Lower lobe of right lung (tissue), 2 donors: ENCODE measurements at regions not wholly inside any gene's neighbourhood (a gene's known extent, or its start where the extent isn't known, plus 50 kb on each side); places are given as distances from the start of the nearest gene placed in this dataset.

Source experiments
- ATAC-seq, 2 donors: fragments of 200-7000 bp; cut with Tn5 transposase; one replicate each; pipeline ENCODE4 v1.9.1; 2020 to 2022; ENCODE audit warnings: mild to moderate bottlenecking in 2 of 2, moderate library complexity in 2 of 2
- DNase-seq: peaks from one replicate; pipeline ENCODE4 v3.0.0-alpha.2; 2020
- H3K27ac ChIP-seq: fragments of 200-600 bp; one replicate; pipeline ENCODE4 v1.8.0; 2022
- H3K27me3 ChIP-seq: fragments of 200-600 bp; one replicate; pipeline ENCODE4 v1.8.0; 2022; ENCODE audit warnings: low read depth
- H3K36me3 ChIP-seq: fragments of 200-600 bp; one replicate; pipeline ENCODE4 v1.8.0; 2022; ENCODE audit warnings: mild to moderate bottlenecking
- H3K4me1 ChIP-seq: fragments of 200-600 bp; one replicate; pipeline ENCODE4 v1.8.0; 2022
- H3K4me3 ChIP-seq: fragments of 200-600 bp; one replicate; pipeline ENCODE4 v1.8.0; 2022; ENCODE audit warnings: mild to moderate bottlenecking
- H3K9me3 ChIP-seq: fragments of 200-600 bp; one replicate; pipeline ENCODE4 v1.8.0; 2022
- intact Hi-C: fragments of 100-400 bp; cut with DNase I; formaldehyde crosslinking; loops from one replicate; pipeline ENCODE4 v1.11.0; 2022
- TF ChIP-seq, protein P1 (sequence below): fragments of 200-600 bp; IDR thresholded peaks from one replicate; pipeline ENCODE4 v1.8.0; 2022; ENCODE audit warnings: antibody characterized with exemption, mild to moderate bottlenecking
- donor health status: DM: no; HTN: yes; CAD: no; lungs with severe emphysema.

DNA sequence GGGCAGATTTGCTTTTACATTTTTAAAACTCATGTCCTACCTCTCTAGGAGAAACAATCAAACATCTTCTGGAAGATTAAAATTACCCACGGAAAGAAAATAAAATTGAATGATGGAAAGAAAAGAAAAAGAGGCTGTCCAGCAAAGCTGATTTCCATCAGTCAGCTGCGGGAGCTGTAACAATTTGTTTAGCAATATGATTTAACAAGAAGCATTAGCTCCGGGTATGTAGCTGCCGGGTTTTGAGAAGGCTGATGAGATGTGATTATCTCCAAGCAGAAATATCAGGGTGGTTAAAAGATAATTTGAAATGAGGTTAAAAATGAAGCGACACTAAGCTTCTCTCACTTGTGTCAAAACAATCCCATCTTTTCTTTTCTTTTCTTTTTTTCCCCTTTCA is 608.9 kb upstream of the SALL1 start:
- Histone ChIP-seq H3K4me1 (no peaks in the 10 kb centered on the region), H3K9me3 (no peaks in the 10 kb centered on the region), H3K27me3 (no peaks in the 10 kb centered on the region), H3K27ac (no peak overlapping the region), H3K4me3 (no peak overlapping the region), H3K36me3 (no peaks in the 10 kb centered on the region)
- no peak for ATAC-seq
- TF ChIP-seq, protein P1, sequence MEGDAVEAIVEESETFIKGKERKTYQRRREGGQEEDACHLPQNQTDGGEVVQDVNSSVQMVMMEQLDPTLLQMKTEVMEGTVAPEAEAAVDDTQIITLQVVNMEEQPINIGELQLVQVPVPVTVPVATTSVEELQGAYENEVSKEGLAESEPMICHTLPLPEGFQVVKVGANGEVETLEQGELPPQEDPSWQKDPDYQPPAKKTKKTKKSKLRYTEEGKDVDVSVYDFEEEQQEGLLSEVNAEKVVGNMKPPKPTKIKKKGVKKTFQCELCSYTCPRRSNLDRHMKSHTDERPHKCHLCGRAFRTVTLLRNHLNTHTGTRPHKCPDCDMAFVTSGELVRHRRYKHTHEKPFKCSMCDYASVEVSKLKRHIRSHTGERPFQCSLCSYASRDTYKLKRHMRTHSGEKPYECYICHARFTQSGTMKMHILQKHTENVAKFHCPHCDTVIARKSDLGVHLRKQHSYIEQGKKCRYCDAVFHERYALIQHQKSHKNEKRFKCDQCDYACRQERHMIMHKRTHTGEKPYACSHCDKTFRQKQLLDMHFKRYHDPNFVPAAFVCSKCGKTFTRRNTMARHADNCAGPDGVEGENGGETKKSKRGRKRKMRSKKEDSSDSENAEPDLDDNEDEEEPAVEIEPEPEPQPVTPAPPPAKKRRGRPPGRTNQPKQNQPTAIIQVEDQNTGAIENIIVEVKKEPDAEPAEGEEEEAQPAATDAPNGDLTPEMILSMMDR: no peak
- intact Hi-C loops: no loop called here
- no peak for DNase-seq

DNA sequence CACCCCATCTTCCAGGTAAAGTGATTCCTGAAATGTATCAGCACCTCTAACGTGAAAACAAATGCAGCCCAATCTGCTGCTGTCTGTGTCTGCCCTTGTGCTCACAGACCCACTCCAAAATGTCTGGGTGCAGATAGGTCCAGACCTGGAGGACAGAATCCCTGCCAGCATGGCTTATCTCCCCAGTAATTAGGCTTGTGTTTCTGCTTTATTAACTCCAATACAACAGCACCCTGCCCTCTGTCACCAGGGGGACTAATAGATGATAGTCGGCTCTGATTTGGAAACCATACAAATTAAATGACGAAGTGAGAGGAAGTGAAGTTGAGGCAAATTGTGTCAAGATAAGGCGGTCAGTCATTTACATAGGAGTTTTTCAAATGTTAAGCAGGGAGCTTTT is 608.3 kb upstream of the SALL1 start:
- H3K36me3 ChIP-seq: no peaks in the 10 kb centered on the region
- no peak overlapping the region for H3K4me3 ChIP-seq
- no peak overlapping the region for H3K27ac ChIP-seq
- no peak for DNase-seq
- H3K4me1 ChIP-seq: no peaks in the 10 kb centered on the region
- H3K27me3 ChIP-seq: no peaks in the 10 kb centered on the region
- intact Hi-C loops: no loop called here
- no peaks in the 10 kb centered on the region for H3K9me3 ChIP-seq
- no peak for ATAC-seq
- TF ChIP-seq, protein P1: no peak

DNA sequence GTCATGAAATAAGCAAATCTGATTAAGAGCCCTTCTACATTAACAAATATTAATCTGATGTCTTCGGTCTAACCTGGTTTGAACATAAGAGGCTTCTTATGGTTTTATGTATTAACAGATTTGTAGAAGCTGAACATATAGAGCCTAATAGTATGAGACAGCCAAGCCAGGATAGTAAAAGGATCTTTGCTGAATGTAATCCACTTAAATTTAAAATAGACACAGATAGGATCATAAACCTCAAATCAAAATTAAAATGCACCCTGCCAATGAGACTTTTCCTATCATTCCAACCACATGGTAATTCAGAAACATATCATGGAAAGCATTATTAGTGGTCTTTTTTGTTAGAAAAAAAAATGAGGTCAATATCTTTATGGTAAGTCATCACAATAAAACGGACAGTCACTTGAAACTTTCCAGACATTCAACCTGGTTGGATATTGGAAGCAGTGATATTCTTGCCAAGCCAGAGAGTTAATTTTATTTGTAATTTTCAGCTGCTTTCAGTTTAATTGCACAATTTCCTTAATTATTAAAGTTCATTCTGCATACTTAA is 606.9 kb upstream of the SALL1 start:
- no peaks in the 10 kb centered on the region for H3K27me3 ChIP-seq
- H3K4me1 ChIP-seq: no peaks in the 10 kb centered on the region
- H3K4me3 ChIP-seq: no peak overlapping the region
- intact Hi-C loops: no loop called here
- TF ChIP-seq, protein P1: no peak
- no peak for DNase-seq
- H3K36me3 ChIP-seq: no peaks in the 10 kb centered on the region
- no peaks in the 10 kb centered on the region for H3K9me3 ChIP-seq
- no peak overlapping the region for H3K27ac ChIP-seq
- no peak for ATAC-seq

DNA sequence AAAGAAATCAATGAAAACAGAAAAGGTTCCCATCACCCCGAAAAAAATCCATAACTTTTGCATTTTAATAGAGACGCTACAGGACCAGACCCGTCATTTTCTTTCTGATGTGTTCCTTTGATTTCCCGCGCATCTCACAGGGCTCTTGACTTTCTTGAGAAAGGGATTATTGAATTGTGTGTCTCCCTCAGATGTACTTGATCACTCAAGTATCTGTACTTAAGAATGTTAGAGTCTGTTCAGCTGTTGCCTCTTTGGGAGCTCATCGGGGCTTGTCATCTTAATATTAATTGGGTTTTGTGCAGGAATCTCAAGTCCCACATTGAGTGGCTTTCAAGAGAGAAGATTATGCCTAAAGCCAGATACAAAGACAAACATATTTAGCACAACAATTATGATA is 606.4 kb upstream of the SALL1 start:
- Histone ChIP-seq H3K36me3 (no peaks in the 10 kb centered on the region), H3K4me1 (no peaks in the 10 kb centered on the region), H3K27me3 (no peaks in the 10 kb centered on the region), H3K4me3 (no peak overlapping the region), H3K9me3 (no peaks in the 10 kb centered on the region), H3K27ac (no peak overlapping the region)
- intact Hi-C loops: no loop called here
- ATAC-seq (no peak), DNase-seq (no peak)
- TF ChIP-seq, protein P1: no peak

DNA sequence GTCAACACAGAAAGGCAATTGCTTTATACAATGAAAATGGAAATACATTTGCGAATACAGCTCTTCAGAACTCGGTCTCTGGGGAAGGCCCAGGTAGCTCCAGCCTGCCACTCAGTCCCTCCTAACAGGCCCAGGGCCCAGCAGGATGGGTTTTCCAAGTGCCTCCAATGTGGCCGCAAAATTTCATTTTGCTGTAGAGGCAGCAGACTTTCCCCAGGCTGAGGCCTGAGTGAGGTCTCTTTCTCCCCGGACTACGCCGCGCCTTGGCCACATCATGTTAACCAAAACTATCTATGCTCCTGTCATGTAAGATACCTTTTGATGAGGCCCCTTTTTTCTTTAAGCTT is 606.0 kb upstream of the SALL1 start:
- intact Hi-C loops: no loop called here
- H3K27ac ChIP-seq: no peak overlapping the region

More for the DNA sequence above, 606.0 kb upstream of the SALL1 start:
- Histone ChIP-seq H3K4me3 (no peak overlapping the region), H3K27me3 (no peaks in the 10 kb centered on the region), H3K4me1 (no peaks in the 10 kb centered on the region), H3K9me3 (no peaks in the 10 kb centered on the region), H3K36me3 (no peaks in the 10 kb centered on the region)
- TF ChIP-seq, protein P1: no peak
- ATAC-seq (no peak), DNase-seq (no peak)
